ENCODE measurements at regions not wholly inside any gene's neighbourhood (a gene's known extent, or its start where the extent isn't known, plus 50 kb on each side); places are given as distances from the start of the nearest gene placed in this dataset.

GRCh38 chr11:103773059-103773458 is 263.4 kb upstream of the DDI1 start:
- no peak for TF ChIP-seq ARNTL (CRISPR knock-in tag; IDR thresholded peaks at IDR 0.05; ENCODE audit: borderline replicate concordance, low read depth)
- no peak for TF ChIP-seq RARB (CRISPR knock-in tag; IDR thresholded peaks at IDR 0.05)
- TF ChIP-seq PATZ1 (CRISPR knock-in tag; IDR thresholded peaks at IDR 0.05; ENCODE audit: borderline replicate concordance): no peak
- no peak for TF ChIP-seq ZFP30 (CRISPR knock-in tag; IDR thresholded peaks at IDR 0.05)
- TF ChIP-seq PPARA (CRISPR knock-in tag; IDR thresholded peaks at IDR 0.05; ENCODE audit: borderline replicate concordance): no peak
- TF ChIP-seq TOX (CRISPR knock-in tag; IDR thresholded peaks at IDR 0.05; ENCODE audit: borderline replicate concordance): no peak
- TF ChIP-seq ZFP3 (CRISPR knock-in tag; IDR thresholded peaks at IDR 0.05): no peak
- TF ChIP-seq ISL1 (CRISPR knock-in tag; IDR thresholded peaks at IDR 0.05): no peak
- no peak for TF ChIP-seq TCF4 (CRISPR knock-in tag; IDR thresholded peaks at IDR 0.05; ENCODE audit: borderline replicate concordance)
- no peak for TF ChIP-seq CSDC2 (CRISPR knock-in tag; IDR thresholded peaks at IDR 0.05)
- TF ChIP-seq ZNF8 (CRISPR knock-in tag; IDR thresholded peaks at IDR 0.05): no peak
- no peak for TF ChIP-seq ZNF565 (CRISPR knock-in tag; conservative IDR thresholded peaks at IDR 0.05; ENCODE audit: low read depth)
- no peak for TF ChIP-seq BACH2 (CRISPR knock-in tag; IDR thresholded peaks at IDR 0.05; ENCODE audit: borderline replicate concordance)
